HUES64 (cell line): ENCODE measurements at regions not wholly inside any gene's neighbourhood (a gene's known extent, or its start where the extent isn't known, plus 50 kb on each side); places are given as distances from the start of the nearest gene placed in this dataset.

Experiments used
- H3K27ac ChIP-seq: 2 replicates; pipeline ENCODE4 v1.7.0; 2013; ENCODE audit warnings: low read depth, low read length, inconsistent platforms
- H3K27me3 ChIP-seq: 2 replicates; pipeline ENCODE4 v1.6.1; 2013; ENCODE audit warnings: mild to moderate bottlenecking, low read length; ENCODE audit not compliant: insufficient read depth
- H3K36me3 ChIP-seq: 2 replicates; pipeline ENCODE4 v1.6.1; 2013; ENCODE audit warnings: mild to moderate bottlenecking, low read length; ENCODE audit not compliant: insufficient read depth
- H3K4me1 ChIP-seq: 2 replicates; pipeline ENCODE4 v1.6.1; 2013; ENCODE audit warnings: mild to moderate bottlenecking, low read length, moderate library complexity; ENCODE audit not compliant: insufficient read depth
- H3K4me3 ChIP-seq: 2 replicates; pipeline ENCODE4 v1.5.1; 2013; ENCODE audit warnings: mild to moderate bottlenecking, low read length, moderate library complexity
- H3K9ac ChIP-seq: 2 replicates; pipeline ENCODE4 v1.6.1; 2013; ENCODE audit warnings: mild to moderate bottlenecking, low read depth, low read length
- H3K9me3 ChIP-seq: 2 replicates; pipeline ENCODE4 v1.6.1; 2013; ENCODE audit warnings: low read depth, low read length; ENCODE audit not compliant: insufficient read depth
- WGBS: fragments of 150-250, 120-280 bp; methylation state at CpG from one replicate; pipeline ENCODE4 v1.1.7; 2013; ENCODE audit warnings: missing lambda C conversion rate; 5-methylcytosine and 5-hydroxymethylcytosine counted together

- 98% methylated on average over 2 of the region's 2 CpGs for WGBS
- Histone ChIP-seq H3K4me3 (no peak overlapping the region), H3K36me3 (no peaks in the 10 kb centered on the region), H3K4me1 (peaks cover 7% of the 10 kb centered on the region), H3K27ac (no peak overlapping the region), H3K9ac (no peak overlapping the region), H3K27me3 (no peaks in the 10 kb centered on the region), H3K9me3 (no peaks in the 10 kb centered on the region)
These were observed 175.1 kb downstream of the BACH1 start for GRCh38 chr21:29473808-29474207.

GRCh38 chr21:29475329-29475728, 176.6 kb downstream of the BACH1 start:
- no peak overlapping the region for H3K27ac ChIP-seq
- no peak overlapping the region for H3K9ac ChIP-seq
- WGBS = 75% methylated on average over 1 of the region's 2 CpGs
- H3K4me1 ChIP-seq = peaks cover 7% of the 10 kb centered on the region
- H3K36me3 ChIP-seq = no peaks in the 10 kb centered on the region
- no peaks in the 10 kb centered on the region for H3K9me3 ChIP-seq
- H3K27me3 ChIP-seq = no peaks in the 10 kb centered on the region
- H3K4me3 ChIP-seq = no peak overlapping the region

DNA sequence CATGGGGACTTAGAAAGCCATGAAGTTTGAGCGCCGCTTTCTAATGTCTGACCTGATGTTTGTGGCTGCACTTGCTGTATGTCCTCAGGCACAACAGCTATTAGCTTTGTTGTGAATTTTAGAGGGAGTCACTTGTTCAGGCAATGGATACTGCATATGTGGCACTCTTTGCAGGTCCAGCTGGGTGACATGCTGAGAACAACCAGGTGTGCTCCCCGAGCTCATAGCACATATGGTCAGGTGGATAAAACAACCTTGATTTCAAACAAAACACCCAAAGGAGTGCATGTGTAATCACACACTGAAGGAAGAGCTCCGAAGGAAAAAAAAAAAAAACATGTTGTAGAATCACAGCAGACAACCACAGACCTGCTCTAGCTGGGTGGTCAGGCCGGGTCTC, 178.6 kb downstream of the BACH1 start:
- 86% methylated on average over 5 of the region's 5 CpGs for WGBS
- Histone ChIP-seq H3K4me3 (no peak overlapping the region), H3K9me3 (no peaks in the 10 kb centered on the region), H3K36me3 (no peaks in the 10 kb centered on the region), H3K27ac (no peak overlapping the region), H3K27me3 (no peaks in the 10 kb centered on the region), H3K9ac (no peak overlapping the region), H3K4me1 (peaks cover 7% of the 10 kb centered on the region)

- WGBS = 95% methylated on average over 5 of the region's 5 CpGs
- Histone ChIP-seq H3K4me1 (peaks cover 7% of the 10 kb centered on the region), H3K27ac (no peak overlapping the region), H3K27me3 (no peaks in the 10 kb centered on the region), H3K36me3 (no peaks in the 10 kb centered on the region), H3K9ac (no peak overlapping the region), H3K4me3 (no peak overlapping the region), H3K9me3 (no peaks in the 10 kb centered on the region)
These were observed 179.2 kb downstream of the BACH1 start for GRCh38 chr21:29477941-29478340.

DNA sequence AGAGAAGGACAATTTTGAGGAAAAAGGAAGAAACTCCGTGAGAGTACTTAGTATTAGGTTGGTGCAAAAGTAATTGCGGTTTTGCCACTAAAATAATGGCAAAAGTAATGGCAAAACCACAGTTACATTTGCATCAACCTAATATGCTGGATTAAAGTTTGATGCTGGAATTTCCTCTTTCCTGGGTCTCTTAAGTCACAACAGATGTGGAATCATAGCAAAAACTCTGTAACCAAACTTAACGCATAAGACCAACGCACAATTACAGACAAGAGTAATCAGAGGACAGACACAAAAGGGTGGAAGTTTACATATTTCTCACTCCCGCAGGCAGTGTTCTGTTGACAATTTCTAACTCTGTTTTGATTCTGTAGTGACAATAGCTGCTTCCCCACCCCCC, 182.4 kb downstream of the BACH1 start:
- Histone ChIP-seq H3K27ac (no peak overlapping the region), H3K4me3 (no peak overlapping the region), H3K9ac (no peak overlapping the region), H3K9me3 (no peaks in the 10 kb centered on the region), H3K4me1 (peaks cover 7% of the 10 kb centered on the region), H3K36me3 (no peaks in the 10 kb centered on the region), H3K27me3 (no peaks in the 10 kb centered on the region)
- WGBS = 95% methylated on average over 5 of the region's 5 CpGs

DNA sequence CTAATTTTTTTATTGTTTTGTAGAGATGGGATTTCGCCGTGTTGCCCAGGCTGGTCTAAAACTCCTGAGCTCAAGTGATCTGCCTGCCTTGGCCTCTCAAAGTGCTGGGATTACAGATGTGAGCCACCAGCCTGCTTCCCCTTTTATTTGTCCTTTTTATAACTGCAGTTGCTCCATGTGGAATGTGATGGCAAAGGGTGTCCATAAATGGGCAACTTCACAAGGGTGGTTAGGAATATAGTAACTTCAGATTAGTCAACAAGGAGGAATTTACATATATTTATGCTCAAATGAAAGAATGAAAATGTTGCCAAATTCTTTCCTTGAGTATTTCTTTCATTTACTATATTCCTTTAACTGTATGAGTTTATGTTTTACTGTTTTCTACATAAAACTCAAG, 182.9 kb downstream of the BACH1 start:
- no peaks in the 10 kb centered on the region for H3K27me3 ChIP-seq
- H3K9me3 ChIP-seq = no peaks in the 10 kb centered on the region
- peaks cover 10% of the 10 kb centered on the region for H3K4me1 ChIP-seq
- no peak overlapping the region for H3K27ac ChIP-seq
- 94% methylated on average over 2 of the region's 2 CpGs for WGBS
- H3K4me3 ChIP-seq = no peak overlapping the region
- H3K36me3 ChIP-seq = no peaks in the 10 kb centered on the region
- no peak overlapping the region for H3K9ac ChIP-seq

- Histone ChIP-seq H3K27me3 (no peaks in the 10 kb centered on the region), H3K9ac (no peak overlapping the region), H3K9me3 (no peaks in the 10 kb centered on the region), H3K4me1 (peaks cover 19% of the 10 kb centered on the region), H3K36me3 (no peaks in the 10 kb centered on the region), H3K4me3 (no peak overlapping the region), H3K27ac (no peak overlapping the region)
These were observed 187.6 kb downstream of the BACH1 start for GRCh38 chr21:29486306-29486807.
